ENCODE measurements at regions not wholly inside any gene's neighbourhood (a gene's known extent, or its start where the extent isn't known, plus 50 kb on each side); places are given as distances from the start of the nearest gene placed in this dataset.

DNA sequence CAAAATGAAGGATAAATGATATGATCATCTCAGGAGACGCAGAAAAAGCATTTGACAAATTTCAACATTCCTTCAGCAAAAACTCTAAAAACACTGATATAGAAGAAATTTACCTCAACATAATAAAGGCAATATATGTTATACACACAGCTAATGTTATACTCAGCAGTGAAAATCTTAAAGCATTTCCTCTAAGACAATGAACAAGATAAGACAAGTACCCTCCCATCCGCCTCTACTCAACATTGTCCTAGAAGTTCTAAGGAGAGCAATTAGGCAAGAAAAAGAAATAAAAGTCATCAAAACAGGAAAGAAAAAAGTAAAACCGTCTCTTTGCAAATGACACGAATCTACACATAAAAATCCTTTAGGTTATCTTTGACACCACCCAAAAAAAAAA, 1432.8 kb downstream of the CDH11 start:
- Histone ChIP-seq H3K4me3 (ENCODE audit: low read depth, low read length) (no peak overlapping the region), H3K36me3 (ENCODE audit: control insufficient read depth, insufficient read depth, low read length) (no peaks in the 10 kb centered on the region), H3K27me3 (ENCODE audit: control insufficient read depth, insufficient read depth, low read length) (no peaks in the 10 kb centered on the region)
- TF ChIP-seq, protein P1, sequence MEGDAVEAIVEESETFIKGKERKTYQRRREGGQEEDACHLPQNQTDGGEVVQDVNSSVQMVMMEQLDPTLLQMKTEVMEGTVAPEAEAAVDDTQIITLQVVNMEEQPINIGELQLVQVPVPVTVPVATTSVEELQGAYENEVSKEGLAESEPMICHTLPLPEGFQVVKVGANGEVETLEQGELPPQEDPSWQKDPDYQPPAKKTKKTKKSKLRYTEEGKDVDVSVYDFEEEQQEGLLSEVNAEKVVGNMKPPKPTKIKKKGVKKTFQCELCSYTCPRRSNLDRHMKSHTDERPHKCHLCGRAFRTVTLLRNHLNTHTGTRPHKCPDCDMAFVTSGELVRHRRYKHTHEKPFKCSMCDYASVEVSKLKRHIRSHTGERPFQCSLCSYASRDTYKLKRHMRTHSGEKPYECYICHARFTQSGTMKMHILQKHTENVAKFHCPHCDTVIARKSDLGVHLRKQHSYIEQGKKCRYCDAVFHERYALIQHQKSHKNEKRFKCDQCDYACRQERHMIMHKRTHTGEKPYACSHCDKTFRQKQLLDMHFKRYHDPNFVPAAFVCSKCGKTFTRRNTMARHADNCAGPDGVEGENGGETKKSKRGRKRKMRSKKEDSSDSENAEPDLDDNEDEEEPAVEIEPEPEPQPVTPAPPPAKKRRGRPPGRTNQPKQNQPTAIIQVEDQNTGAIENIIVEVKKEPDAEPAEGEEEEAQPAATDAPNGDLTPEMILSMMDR (IDR thresholded peaks at IDR 0.05; ENCODE audit: insufficient read depth, low read length, severe bottlenecking), result no peak
- FAIRE-seq, result no peak
- peak; percentile 51 for DNase-seq (ENCODE audit: low read depth)

DNA sequence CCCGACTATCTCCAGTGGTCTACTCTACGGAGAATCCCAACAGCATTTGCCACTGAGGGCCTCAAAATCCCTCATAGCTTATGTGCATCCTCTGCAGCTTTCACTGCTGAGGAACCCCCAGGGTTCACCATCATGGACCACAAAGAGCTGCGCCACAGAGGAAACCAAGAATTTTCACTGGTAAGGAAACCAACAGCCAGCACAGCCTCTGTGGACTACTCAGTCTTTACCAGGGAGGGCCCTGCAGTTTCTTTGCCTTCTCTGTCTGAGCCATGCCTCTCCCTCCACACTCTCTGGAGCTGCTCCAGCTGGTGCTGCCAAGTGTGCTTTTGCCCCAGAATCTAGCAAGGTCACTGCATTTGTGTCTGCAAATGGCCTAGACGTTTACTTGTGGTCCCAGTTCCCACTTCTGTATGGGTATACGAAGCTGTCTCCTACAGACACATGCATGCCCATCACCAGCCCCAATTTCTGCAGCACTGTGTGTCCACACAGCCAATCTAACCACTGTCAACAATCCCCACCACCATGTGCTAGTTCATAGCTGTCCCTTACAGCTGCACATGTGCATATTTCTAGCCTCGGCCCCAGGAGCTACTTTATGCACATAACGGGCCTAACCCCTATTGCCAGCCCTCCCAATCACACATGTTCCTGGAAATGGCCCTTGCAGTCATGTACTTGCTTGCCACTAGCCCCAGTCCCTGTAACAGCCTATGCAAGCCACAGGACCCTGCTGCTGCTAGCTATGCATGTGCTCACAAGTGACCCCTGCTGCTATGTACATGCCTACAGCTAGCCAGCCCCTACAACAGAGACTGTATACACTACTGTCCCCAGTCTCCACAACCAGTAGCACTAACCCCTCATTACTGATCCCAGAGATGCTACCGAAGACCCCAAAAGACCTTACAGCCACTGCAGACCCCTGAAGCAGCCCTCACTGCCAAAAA, 1437.4 kb downstream of the CDH11 start:
- no peak for FAIRE-seq
- no peaks in the 10 kb centered on the region for H3K27me3 ChIP-seq (ENCODE audit: control insufficient read depth, insufficient read depth, low read length)
- no peak for DNase-seq (ENCODE audit: low read depth)
- TF ChIP-seq, protein P1 (IDR thresholded peaks at IDR 0.05; ENCODE audit: insufficient read depth, low read length, severe bottlenecking), result no peak
- H3K36me3 ChIP-seq (ENCODE audit: control insufficient read depth, insufficient read depth, low read length), result no peaks in the 10 kb centered on the region
- H3K4me3 ChIP-seq (ENCODE audit: low read depth, low read length), result no peak overlapping the region

DNA sequence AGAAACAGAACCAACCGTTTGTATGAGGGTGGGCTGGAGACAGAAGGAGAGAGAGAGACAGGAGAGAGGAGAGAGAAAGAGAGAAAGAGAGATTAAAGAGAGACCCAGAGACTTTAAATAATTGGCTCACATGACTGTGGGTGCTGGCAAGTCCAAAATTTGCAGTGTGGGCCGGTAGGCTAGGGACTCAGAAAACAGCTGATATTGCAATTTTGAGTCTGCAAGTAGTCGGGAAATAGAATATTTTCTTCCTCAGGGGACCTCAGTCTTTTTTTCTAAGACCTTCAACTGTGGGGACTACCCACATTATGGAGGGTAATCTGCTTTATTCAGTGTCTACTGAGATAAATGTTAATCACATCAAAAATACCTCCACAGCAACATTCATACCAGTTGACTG, 1439.0 kb downstream of the CDH11 start:
- no peaks in the 10 kb centered on the region for H3K27me3 ChIP-seq (ENCODE audit: control insufficient read depth, insufficient read depth, low read length)
- no peak for FAIRE-seq

DNA sequence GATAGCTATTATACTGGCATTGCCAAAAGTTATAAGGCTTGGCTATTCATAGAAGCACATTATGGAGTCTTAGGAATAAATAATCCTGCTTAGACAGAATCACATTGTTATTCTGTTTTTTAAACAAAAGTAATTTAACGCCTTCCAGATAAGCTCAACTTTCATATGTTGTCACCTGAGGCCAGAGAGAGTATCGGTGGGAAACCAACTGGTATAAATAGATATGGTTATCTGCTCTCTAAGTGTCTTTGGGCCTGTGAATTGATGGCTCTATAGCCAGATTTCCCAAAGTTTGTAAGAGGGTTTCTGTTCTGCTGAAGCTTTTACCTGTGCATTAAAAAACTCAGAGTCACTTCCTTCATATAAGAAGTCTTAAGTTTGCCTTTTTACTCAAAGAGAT, 1449.4 kb downstream of the CDH11 start:
- TF ChIP-seq, protein P1 (IDR thresholded peaks at IDR 0.05; ENCODE audit: insufficient read depth, low read length, severe bottlenecking), result no peak
- Histone ChIP-seq H3K36me3 (ENCODE audit: control insufficient read depth, insufficient read depth, low read length) (no peaks in the 10 kb centered on the region), H3K4me3 (ENCODE audit: low read depth, low read length) (no peak overlapping the region), H3K27me3 (ENCODE audit: control insufficient read depth, insufficient read depth, low read length) (no peaks in the 10 kb centered on the region)
- FAIRE-seq (no peak), DNase-seq (ENCODE audit: low read depth) (no peak)

More for the DNA sequence above, 1439.0 kb downstream of the CDH11 start:
- no peak overlapping the region for H3K4me3 ChIP-seq (ENCODE audit: low read depth, low read length)
- TF ChIP-seq, protein P1 (IDR thresholded peaks at IDR 0.05; ENCODE audit: insufficient read depth, low read length, severe bottlenecking), result no peak
- no peak for DNase-seq (ENCODE audit: low read depth)
- no peaks in the 10 kb centered on the region for H3K36me3 ChIP-seq (ENCODE audit: control insufficient read depth, insufficient read depth, low read length)

DNA sequence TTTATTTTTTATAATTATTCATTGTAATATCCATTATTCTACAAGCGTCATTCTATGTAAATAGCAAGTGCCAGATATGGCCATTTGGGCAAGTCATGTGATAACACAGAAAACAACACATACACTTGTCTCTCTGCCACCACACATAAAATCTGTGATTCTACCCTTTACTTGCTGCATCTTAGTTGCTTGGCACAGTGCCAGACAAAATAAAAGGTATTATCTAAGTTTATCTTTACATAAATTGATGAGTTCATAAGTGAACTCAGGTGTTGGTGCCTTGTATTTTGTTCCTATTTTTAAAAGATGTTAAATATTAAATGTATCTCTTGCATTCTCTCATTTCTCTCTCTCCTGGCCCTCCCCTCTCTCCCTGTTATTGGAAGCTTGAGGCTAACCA, 1458.7 kb downstream of the CDH11 start:
- no peak overlapping the region for H3K4me3 ChIP-seq (ENCODE audit: low read depth, low read length)
- TF ChIP-seq, protein P1 (IDR thresholded peaks at IDR 0.05; ENCODE audit: insufficient read depth, low read length, severe bottlenecking), result no peak
- FAIRE-seq, result no peak
- H3K36me3 ChIP-seq (ENCODE audit: control insufficient read depth, insufficient read depth, low read length), result no peaks in the 10 kb centered on the region
- H3K27me3 ChIP-seq (ENCODE audit: control insufficient read depth, insufficient read depth, low read length), result no peaks in the 10 kb centered on the region
- no peak for DNase-seq (ENCODE audit: low read depth)

Data from bronchial epithelial cell (primary cell).